ENCODE measurements at regions not wholly inside any gene's neighbourhood (a gene's known extent, or its start where the extent isn't known, plus 50 kb on each side); places are given as distances from the start of the nearest gene placed in this dataset.

GRCh38 chr1:192439373-192440025 lies 122.7 kb downstream of the RGS21 start:
- TF ChIP-seq HCFC1 (IDR thresholded peaks at IDR 0.05; ENCODE audit: low read depth, low read length) (no peak), RNF2 (IDR thresholded peaks at IDR 0.05) (no peak), CREB1 (IDR thresholded peaks at IDR 0.05) (no peak), CREB1 (CRISPR knock-in tag; IDR thresholded peaks at IDR 0.05) (no peak), CBX3 (IDR thresholded peaks at IDR 0.05; ENCODE audit: borderline replicate concordance in 1 of 2, low read length in 2 of 2) (no peak), MTF1 (CRISPR knock-in tag; IDR thresholded peaks at IDR 0.05; ENCODE audit: borderline replicate concordance) (no peak), POLR2A (conservative IDR thresholded peaks at IDR 0.05) (no peak), RAD21 (CRISPR knock-in tag; conservative IDR thresholded peaks at IDR 0.05 in 1 of 2, IDR thresholded peaks at IDR 0.05 in 1 of 2) (no peak)
- TF ChIP-seq, protein P1, sequence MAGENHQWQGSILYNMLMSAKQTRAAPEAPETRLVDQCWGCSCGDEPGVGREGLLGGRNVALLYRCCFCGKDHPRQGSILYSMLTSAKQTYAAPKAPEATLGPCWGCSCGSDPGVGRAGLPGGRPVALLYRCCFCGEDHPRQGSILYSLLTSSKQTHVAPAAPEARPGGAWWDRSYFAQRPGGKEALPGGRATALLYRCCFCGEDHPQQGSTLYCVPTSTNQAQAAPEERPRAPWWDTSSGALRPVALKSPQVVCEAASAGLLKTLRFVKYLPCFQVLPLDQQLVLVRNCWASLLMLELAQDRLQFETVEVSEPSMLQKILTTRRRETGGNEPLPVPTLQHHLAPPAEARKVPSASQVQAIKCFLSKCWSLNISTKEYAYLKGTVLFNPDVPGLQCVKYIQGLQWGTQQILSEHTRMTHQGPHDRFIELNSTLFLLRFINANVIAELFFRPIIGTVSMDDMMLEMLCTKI (IDR thresholded peaks at IDR 0.05; ENCODE audit: partially characterized antibody): no peak

All from K562 (cell line).